ENCODE measurements at regions not wholly inside any gene's neighbourhood (a gene's known extent, or its start where the extent isn't known, plus 50 kb on each side); places are given as distances from the start of the nearest gene placed in this dataset.

DNA sequence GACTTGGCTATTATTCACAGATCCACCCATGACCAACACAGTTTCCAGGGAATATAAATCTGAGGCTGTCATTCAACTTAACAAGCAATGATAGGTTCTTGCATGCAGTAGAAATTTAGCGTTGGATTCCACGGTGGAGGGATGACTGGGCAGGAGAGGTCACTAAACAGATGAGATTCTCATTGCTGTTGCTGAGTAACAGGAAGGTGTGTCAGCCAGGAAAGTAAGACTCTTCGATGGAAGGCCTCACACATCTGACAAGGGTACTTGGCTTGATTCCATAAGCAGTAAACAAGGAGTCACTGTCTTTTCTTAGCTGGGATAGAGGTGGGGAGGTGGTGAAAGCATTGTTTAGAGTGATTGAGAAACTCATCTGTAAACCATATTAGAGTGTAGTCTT, 1152.0 kb downstream of the SORCS3 start:
- TF ChIP-seq, protein P1, sequence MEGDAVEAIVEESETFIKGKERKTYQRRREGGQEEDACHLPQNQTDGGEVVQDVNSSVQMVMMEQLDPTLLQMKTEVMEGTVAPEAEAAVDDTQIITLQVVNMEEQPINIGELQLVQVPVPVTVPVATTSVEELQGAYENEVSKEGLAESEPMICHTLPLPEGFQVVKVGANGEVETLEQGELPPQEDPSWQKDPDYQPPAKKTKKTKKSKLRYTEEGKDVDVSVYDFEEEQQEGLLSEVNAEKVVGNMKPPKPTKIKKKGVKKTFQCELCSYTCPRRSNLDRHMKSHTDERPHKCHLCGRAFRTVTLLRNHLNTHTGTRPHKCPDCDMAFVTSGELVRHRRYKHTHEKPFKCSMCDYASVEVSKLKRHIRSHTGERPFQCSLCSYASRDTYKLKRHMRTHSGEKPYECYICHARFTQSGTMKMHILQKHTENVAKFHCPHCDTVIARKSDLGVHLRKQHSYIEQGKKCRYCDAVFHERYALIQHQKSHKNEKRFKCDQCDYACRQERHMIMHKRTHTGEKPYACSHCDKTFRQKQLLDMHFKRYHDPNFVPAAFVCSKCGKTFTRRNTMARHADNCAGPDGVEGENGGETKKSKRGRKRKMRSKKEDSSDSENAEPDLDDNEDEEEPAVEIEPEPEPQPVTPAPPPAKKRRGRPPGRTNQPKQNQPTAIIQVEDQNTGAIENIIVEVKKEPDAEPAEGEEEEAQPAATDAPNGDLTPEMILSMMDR (IDR thresholded peaks at IDR 0.05; ENCODE audit: low read length): no peak
- no peak for TF ChIP-seq EZH2 (optimal IDR thresholded peaks at IDR 0.05; ENCODE audit: low read depth, low read length)

Measured in MM.1S (cell line).